HG02642 (cell line): ENCODE measurements at regions not wholly inside any gene's neighbourhood (a gene's known extent, or its start where the extent isn't known, plus 50 kb on each side); places are given as distances from the start of the nearest gene placed in this dataset.
"Not testable (repeated sequence)": the region's sequence is repeated elsewhere in the genome, so short reads cannot be mapped to it uniquely, and the experiment has no call there.

Experiments used
- ATAC-seq: cut with Tn5 transposase; IDR thresholded peaks from one replicate; pipeline ENCODE4 v1.9.1; 2021; ENCODE audit warnings: mild to moderate bottlenecking; ENCODE audit not compliant: unreplicated experiment, poor library complexity

DNA sequence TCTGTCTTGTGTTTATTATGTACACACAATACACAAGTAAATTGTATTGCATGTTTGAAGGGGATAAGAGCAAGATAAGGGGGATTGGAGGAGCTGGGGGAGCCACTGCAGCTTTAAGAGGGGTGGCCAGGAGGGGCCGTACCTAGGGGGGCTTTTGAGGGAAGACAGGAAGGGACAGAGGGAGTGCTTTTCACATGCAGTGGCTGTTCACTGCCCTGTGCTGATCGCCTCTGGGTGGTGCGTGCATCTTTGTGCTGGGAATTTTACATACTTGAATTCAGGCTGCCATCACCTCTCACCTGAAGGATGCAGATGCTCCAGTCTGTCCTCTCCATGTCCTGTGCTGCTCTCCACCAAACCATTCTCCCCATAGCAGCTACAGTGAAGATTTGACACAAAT lies 179.5 kb downstream of the PTPRU start:
- ATAC-seq: no peak

DNA sequence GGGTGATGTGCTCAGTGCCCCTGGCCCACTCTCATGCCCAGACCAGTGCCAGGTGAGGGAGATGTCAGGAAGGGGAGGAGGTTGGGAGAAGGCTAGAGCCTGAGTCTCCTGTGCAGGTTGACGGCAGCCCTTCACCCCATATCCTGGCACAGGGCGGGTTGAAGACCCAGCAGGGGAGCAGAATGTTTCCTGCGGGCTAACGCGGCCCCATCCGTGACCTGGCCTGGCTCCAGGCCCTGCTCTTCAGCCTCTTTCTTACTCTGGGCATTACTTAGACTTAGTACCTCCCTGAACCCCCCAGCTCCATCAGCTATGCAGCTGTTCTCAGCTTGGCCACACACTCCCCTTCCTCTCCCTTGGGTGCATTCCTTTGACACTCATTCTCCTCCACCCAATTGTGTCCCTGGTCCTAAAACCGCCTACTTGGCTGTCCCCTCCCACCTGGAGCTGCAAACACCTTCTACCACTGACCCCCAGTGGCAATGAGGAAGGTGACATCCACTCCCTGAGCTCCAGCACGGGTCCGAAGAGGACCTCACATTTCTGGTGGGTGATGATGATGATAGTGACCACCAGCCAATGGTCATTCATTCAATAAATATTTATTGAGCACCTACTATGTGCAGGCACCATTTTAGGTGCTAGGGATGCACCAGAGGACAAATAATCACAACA lies 179.0 kb downstream of the PTPRU start:
- ATAC-seq: no peak

DNA sequence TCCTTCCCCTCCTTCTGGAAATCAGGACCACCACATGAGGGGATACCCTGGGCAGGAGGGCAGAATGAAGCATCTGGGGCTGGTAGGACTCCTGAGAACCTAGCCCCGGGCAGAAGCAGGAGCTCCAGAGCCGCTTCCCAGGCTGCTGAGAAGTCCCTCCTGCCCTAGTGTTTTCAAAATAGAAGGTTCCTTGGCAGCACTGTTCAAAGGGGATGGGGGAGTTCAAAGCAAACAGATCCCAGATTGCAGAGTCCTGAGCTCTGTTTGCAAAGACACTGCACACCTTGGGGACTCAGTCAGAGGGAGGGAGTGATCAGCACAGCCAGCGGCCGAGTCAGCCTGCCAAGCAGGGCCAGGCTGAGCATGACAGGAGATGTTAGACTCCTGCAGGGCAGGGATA lies 177.8 kb downstream of the PTPRU start:
- no peak for ATAC-seq

DNA sequence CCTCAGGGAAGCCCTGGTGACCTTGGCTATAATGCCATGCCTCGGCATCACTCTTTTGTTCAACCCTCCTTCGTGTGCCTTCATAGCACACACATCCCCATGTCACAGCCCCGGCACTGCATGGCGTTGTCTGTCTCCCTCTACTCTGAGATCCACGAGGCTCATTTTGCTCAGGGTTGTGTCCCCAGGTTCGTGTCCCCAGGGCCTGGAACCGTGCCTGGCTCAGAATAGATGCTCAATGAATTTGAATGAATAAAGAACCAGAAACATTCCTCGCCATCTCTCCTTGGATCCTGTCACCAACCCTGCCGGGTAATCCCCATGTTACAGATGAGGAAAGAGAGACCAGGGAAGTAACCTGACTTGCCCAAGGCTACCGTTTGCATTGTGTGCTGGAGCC lies 177.3 kb downstream of the PTPRU start:
- ATAC-seq: no peak

DNA sequence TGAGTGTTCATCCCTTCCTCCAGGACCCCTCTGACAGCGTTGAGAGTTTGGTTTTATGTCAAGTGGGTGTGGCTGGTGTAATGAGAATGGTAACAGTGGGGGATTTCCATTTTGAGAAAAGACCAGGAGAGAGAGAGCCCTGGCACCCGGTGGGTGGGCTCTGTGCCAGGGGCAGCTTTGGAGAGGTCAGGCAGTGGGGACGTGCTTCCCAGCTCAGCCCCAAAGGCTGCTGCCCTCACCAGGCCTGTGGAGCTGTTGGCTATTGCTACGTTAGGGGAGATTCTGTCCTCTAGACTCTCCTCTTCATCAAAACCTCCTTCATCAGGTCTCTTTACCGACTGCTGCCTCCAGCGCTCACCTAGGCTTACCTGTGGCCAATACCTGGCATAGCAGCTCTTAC lies 176.3 kb downstream of the PTPRU start:
- ATAC-seq: no peak

DNA sequence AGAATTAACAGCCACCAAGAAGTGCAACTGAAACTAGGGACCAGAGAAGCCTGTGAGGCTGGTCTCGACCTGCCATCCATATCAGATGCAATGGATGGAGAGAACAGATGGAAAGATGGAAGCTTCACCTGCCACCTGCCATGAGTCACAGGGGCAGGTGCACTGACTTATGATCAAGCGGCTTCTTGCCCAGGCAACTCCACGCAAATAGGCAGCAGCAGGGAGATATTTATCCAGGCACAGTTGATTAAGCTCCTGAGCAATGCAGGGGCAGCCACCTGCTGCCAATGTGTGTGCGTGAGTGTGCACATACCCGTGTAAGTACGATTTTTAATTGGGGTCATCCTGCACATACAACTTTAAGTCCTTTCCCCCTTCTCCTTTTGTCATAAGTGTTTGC lies 174.2 kb downstream of the PTPRU start:
- ATAC-seq: no peak

DNA sequence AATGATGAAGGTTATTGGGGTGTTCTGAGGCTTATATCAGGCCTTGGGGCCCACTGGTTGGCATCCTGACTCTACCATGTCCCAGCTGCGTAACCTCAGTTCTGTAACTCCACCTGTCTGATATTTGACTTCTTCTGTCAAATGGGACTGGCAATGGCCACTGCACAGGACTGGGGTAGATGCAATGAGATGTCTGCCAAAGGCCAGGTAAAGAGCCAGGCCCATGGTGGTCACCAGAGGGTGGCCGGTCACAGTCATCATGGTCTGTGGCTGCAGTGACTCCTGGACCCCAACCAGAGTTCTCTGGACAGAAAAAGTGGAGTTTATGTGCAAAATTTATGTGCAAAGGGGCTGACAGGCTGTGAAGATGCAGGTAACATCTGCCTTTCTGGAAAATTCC lies 173.3 kb downstream of the PTPRU start:
- ATAC-seq: no peak

DNA sequence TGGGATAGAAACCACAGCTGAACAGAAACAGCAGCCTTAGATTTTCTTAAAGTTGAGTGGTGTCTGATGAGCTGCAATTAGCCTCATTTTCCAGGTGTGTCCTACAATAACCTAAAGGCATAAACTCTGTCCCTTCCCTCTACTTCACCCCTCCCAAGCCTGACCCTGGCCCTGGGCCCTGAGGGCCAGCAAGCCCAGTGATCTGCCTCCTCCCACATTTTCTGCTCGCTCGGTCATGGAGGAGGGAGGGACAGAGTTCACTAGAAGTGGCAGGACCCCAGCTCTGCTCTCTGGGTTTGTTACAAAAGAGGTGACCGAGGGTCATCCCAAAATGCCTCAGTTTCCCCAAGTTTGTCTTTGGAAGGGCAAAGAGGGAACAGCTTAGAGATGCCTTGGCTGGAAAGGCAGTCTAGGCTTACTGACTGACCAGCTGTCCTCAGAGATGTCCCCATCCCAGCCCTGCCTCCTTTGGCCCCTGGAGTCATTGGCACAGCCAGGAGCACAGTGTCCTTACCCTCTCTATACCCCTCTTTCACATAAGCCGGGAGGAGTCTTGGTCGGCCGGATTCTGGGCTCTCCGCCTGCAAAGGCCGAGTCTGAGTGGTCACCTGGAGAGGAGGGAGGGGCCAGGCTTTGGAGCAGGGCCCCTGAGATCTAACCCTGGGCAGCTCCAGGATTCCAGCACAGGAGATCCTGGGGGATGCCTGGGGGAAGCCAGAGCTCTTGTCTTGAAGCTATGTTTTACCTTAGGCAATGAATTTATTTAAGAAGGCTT lies 172.7 kb downstream of the PTPRU start:
- ATAC-seq: no peak

DNA sequence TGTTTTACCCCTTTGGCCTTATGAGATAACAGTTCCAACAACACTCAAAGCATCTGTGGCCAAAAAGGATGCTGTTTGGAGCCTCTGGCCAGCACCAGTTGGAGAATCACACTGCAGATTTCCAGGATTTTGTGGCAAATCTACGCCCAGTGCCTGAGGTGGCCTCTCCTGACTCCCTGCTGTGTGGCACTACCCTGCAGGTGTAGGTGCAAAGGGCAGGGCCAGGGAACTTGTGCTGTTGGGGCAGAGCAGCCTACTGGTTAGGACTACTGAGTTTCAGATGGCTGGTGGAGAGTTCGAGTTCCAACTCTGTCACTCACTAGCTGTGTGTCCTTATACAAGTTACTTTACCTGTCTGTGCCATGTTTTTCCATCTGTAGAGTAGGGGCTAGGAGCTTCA lies 170.5 kb downstream of the PTPRU start:
- ATAC-seq: no peak

DNA sequence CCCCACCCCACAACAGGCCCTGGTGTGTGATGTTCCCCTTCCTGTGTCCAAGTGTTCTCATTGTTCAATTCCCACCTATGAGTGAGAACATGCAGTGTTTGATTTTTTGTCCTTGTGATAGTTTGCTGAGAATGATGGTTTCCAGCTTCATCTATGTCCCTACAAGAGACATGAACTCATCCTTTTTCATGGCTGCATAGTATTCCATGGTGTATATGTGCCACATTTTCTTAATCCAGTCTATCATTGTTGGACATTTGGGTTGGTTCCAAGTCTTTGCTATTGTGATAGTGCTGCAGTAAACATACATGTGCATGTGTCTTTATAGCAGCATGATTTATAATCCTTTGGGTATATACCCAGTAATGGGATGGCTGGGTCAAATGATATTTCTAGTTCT lies 163.9 kb downstream of the PTPRU start:
- ATAC-seq: not testable (repeated sequence)

DNA sequence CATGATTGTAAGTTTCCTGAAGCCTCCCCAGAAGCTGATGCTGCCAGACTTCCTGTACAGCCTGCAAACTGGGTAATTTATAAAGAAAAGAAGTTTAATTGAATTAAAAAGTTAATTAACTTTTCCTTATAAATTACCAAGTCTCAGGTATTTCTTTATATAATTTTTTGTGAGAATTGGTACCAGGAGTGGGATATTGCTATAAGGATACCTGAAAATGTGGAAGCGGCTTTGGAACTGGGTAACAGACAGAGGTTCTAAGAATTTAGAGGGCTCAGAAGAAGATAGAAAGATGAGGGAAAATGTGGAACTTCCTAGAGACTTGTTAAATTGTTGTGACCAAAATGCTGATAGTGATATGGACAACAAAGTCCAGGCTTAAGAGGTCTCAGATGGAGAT lies 163.1 kb downstream of the PTPRU start:
- ATAC-seq: no peak

DNA sequence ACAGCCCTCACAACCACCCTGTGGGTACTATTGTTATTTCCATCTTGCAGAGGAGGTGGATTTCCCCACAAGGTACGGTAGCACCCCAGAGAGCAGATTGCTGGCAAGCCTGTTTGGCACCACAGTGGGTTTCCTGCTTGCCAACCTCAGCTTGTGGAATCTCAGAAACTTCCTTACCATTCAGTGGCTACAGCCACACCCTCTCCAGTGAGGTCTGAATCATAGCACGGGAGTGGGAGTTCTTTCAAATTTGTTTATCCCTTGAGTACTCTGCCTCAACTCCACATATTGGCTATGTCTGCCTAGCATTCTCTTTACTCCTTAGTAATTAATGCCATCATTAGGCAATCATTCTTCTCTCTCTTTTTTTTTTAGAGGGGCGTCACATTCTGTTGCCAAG lies 162.1 kb downstream of the PTPRU start:
- ATAC-seq: no peak

DNA sequence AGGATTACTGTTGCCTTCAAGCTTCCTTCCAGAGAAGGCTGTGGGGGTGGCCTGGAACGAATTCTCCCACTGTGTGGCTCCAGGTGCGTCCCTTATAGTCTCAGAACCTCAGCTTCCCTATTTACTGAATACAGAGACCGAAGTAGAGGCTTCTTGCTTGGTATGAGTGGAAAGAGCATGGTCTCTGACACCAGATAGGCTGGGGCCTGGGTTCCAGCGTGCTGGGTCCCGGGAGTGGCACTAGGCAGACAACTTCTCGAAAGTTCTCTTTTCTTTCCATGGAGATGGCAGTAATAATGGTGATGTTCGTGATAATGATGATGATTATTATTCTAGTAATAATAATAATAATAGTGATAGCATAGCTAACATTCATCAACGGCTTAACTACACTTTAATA lies 161.7 kb downstream of the PTPRU start:
- no peak for ATAC-seq

DNA sequence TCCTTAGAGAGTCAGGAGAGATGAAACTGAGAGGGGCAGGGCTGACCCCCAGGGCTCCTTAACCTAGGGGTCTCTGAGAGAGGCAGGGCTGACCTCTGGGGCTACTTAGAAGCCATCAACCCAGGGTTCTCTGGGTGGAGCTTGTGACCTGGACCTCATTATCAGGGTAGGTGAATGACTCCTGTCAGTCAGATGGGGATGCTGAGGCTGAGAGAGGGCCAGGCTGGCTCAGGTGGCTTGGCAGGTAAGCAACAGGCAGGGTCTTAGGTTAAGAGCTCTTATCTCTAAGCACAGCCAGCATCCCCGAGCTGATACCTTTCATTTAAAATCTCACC lies 160.9 kb downstream of the PTPRU start:
- ATAC-seq: no peak

DNA sequence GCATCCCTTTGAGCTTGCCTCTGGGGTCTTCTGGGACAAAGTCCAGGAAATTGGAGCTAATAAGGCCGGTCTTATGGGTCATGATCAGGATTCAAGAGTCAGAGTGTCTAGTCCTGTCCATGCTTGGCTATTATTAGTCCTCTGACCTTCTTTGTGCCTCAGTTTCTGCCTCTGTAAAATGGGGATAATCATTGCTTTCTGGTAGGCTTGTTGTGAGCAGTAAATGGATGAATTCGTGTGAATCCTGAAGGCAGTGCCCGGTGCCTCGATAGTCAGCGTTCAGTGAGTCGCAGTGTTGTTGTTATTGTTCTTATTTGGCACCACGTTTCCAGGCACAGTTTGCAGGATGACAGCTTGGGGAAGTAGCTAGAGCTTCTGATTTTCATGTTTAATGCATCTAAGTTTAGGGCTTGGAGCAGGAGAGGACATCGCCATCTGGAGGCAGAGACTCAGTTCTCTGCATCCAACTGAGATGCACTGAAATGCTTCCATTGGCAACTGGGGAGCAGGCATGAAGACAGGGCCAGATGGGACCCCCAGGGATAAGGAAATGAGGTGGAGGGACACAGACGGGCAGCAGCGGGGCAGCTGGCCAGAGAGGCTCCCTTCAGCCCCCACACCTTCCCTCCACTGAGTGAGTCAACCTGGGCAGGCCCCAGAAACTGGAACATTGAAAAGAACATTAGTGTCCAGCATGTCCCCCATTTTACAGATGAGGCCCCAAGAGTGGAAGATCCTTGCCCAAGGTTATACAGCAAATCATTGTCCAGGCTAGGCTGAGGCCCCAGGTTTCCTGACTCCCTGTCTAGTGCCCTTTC lies 160.3 kb downstream of the PTPRU start:
- no peak for ATAC-seq

DNA sequence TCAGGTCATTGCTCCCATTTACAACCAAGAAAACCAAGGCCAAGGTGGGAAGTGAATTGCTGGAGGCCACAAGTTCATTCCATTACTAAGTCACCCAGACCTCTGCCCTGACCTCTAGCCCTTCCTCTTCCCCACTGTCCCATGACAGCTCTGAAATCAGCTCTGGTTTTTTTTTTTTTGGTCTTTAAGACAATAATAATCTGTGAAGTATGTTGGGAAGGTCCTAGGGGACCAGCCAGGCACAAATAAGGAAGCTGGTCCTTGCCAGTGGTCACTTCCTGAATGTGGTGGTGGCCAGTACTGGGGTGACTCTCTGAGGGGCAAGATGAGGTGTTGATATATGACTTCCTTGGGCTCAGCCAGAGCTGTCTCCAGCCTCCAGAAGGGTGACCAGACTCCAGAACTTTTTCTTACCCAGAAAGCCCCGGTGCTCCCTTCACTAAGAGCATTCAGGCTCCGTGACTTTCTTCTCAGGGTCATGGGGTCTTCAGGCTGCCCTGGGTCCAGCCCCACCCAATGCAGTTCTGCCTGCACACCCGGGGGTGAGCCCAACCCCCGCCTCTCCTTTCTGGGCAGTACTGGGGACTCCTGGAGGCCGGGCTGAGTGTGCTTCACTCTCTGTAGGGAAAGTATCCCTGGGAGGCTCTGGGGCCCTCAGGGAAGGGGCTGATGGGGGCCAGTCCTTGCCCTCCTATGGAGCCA lies 159.6 kb downstream of the PTPRU start:
- no peak for ATAC-seq

DNA sequence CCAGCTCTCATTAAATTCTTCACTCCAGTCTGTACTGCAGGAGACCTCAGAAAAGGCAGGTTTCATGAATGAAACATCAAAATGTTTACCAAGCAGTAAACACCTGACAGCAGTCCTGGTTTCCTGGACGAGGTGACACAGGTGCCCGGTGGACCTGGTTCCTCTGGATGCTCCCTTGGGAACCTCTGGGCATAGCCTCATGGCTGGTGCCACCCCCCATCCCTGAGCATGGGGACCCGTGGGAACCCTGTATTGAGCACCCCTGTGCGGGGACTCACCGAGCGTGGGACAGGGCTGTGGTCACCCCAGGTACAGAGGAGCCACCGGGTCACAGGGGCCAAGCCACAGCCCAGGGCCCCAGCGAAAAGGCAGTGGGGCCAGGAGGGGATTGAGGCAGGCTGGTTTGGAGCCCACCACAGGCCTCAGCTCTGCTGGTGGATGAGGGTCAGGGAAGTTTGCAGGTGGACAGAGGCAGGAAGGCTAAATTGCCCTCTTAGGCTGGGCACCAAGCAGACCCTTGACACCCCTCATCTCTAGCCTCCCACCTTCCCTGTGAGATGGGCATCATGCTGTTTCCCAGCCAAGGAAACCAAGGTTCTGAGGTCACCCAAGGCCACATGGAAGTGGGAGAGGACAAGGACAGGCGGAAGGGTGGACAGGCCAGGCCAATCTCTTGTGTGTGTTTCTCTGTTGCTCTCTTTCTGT lies 158.4 kb downstream of the PTPRU start:
- ATAC-seq: no peak

DNA sequence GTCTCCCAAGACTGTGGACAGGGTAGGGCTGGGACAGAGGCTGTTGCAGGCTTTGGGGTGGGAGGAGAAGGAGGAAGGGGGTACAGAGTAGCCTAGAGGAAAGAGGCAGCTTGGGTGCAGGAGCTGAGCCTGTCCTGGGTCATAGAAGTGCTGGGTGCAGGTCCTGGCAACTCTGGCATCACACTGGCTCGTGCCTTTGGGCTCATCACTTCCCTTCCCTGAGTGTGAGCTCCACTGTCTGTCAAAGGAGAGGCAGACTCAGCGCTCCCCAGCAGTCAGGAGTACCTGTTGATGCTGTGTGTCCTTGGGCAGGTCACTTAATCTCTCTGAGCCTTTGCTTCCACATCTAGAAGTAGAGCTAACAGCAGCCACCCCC lies 157.1 kb downstream of the PTPRU start:
- no peak for ATAC-seq

DNA sequence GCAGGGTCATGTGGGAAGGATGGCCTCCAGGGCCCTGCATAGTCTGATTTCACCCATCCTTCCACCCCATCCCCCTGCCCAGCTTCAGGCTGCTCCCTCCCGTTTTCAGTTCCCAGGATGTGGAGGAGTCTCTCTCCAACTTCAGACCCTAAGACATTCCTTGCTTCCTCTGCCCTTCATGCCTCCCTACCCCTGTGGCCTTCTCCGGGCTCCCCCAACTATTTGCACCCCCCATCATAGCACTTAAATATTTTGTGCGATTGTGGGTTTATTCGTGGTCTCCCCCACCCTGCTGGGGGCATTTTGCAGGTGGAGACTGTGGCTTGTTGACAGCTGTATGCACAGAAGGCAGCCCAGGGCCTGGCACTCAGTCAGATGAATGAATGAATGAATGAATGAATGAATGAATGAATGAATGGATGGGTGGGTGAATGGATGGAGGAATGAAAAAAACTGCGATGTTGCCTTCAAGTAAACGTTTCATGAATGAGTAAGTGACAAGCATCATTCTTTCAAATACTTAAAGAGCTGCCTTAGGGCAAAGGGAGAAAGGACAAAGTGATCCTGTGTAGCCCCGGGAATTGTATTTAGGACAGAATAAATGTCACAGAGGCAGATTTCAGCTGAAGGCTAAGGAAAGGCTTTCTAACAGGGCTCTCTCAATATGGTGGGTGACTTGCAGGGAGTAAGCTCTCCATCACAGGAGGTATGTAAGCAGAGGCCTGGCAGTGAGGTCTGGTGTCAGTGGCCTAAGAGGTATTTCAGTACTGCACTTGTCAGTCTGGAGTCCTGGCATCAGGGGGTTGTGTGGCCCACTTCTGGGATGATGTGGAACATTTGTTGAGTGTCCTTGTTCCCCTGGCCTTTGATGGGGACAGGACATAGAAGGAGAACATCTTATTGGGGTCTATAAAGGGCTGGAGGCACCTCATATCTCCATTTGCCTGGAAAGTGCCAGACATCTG lies 156.4 kb downstream of the PTPRU start:
- no peak for ATAC-seq
